ENCODE measurements at regions not wholly inside any gene's neighbourhood (a gene's known extent, or its start where the extent isn't known, plus 50 kb on each side); places are given as distances from the start of the nearest gene placed in this dataset.

DNA sequence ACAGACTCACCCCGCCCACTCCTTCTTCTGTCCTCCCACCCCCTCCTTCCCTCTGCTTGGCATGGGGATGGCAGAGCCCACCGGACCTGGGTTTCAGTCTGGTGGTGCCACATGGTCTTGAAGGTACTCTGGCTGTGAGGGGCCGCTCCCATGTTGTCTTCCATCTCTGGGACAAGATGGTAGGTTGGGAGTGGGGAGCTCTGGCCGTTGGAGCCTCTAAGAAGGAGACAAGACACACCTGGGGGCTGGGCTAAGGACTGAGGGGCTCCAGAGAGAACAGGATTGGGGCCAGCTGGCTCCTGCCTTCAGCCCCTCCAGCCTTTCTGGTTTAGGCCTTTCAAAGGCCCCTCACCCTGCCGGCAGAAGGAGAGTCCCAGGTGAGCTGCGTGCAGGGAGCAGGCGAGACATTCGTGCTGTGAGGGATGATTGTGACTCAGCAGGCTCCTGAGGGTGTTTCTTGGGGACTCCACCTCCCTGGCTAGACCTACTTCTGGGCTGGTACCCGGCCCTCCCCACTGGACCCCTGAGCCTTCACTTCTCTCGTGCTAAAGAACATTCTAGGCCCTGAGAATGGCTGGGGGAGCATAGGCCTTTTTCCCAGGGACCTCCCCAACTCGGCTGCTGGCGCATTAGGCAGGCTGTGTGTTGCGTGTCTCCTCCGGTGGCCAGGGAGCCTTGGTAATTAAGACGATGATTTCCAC is 128.2 kb upstream of the HAAO start:
- TF ChIP-seq, protein P1, sequence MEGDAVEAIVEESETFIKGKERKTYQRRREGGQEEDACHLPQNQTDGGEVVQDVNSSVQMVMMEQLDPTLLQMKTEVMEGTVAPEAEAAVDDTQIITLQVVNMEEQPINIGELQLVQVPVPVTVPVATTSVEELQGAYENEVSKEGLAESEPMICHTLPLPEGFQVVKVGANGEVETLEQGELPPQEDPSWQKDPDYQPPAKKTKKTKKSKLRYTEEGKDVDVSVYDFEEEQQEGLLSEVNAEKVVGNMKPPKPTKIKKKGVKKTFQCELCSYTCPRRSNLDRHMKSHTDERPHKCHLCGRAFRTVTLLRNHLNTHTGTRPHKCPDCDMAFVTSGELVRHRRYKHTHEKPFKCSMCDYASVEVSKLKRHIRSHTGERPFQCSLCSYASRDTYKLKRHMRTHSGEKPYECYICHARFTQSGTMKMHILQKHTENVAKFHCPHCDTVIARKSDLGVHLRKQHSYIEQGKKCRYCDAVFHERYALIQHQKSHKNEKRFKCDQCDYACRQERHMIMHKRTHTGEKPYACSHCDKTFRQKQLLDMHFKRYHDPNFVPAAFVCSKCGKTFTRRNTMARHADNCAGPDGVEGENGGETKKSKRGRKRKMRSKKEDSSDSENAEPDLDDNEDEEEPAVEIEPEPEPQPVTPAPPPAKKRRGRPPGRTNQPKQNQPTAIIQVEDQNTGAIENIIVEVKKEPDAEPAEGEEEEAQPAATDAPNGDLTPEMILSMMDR (IDR thresholded peaks at IDR 0.05 in 2 of 3, conservative IDR thresholded peaks at IDR 0.05 in 1 of 3; ENCODE audit: borderline replicate concordance in 1 of 3, insufficient read depth in 1 of 3, low read depth in 2 of 3, low read length in 2 of 3), result no peak
- TF ChIP-seq EZH2 (IDR thresholded peaks at IDR 0.05) (no peak), POLR2AphosphoS5 (IDR thresholded peaks at IDR 0.05; ENCODE audit: low read depth, low read length) (no peak), FOSL1 (IDR thresholded peaks at IDR 0.05; ENCODE audit: low read depth) (no peak), CEBPB (IDR thresholded peaks at IDR 0.05; ENCODE audit: low read depth) (no peak)
